ENCODE measurements at regions not wholly inside any gene's neighbourhood (a gene's known extent, or its start where the extent isn't known, plus 50 kb on each side); places are given as distances from the start of the nearest gene placed in this dataset.

GRCh38 chr4:25550376-25551030 is 105.1 kb upstream of the SLC34A2 start:
- Histone ChIP-seq H3K4me3 (replicated peaks in 1 of 2; ENCODE audit: low read depth in 1 of 2, low read length in 2 of 2) (no peak overlapping the region), H3K9ac (ENCODE audit: low read length) (no peak overlapping the region), H3K36me3 (ENCODE audit: control insufficient read depth in 1 of 2, insufficient read depth in 2 of 2, low read length in 2 of 2) (no peaks in the 10 kb centered on the region), H3K4me1 (ENCODE audit: control insufficient read depth in 1 of 2, insufficient read depth in 2 of 2, low read length in 2 of 2) (no peaks in the 10 kb centered on the region), H3K27me3 (ENCODE audit: insufficient read depth, low read length) (no peaks in the 10 kb centered on the region), H3K9me3 (ENCODE audit: control insufficient read depth in 1 of 2, insufficient read depth in 1 of 2, low read depth in 1 of 2, low read length in 2 of 2) (no peaks in the 10 kb centered on the region), H4K20me1 (ENCODE audit: insufficient read depth) (no peaks in the 10 kb centered on the region), H3K9me2 (ENCODE audit: insufficient read depth) (no peaks in the 10 kb centered on the region), H2AFZ (ENCODE audit: low read depth, low read length, poor library complexity, severe bottlenecking) (no peak overlapping the region), H3K4me2 (ENCODE audit: low read length) (no peak overlapping the region), H3K79me2 (ENCODE audit: insufficient read depth, low read length) (no peaks in the 10 kb centered on the region), H3K27ac (ENCODE audit: low read depth, low read length) (no peak overlapping the region)
- POLR2A ChIA-PET: no interaction called here
- BruUV-seq (replicated peaks): no TSS peak
- CTCF ChIA-PET: interaction anchor here (2.6 kb wide), 1 partner anchor 20 kb away, joined by 7 read pairs; no protein-coding TSS in a partner anchor
- DNase-seq (ENCODE audit: low read depth, low spot score) (no peak), ATAC-seq (no peak)
- no peak for TF ChIP-seq MAX (IDR thresholded peaks at IDR 0.05)
- RAD21 ChIA-PET (ENCODE audit: low non-redundant PET in 1 of 2, low total read pairs in 2 of 2, uncharacterized antibody in 2 of 2, unreplicated experiment in 2 of 2): no interaction called here
- intact Hi-C loops (cut with micrococcal nuclease): no loop called here

DNA sequence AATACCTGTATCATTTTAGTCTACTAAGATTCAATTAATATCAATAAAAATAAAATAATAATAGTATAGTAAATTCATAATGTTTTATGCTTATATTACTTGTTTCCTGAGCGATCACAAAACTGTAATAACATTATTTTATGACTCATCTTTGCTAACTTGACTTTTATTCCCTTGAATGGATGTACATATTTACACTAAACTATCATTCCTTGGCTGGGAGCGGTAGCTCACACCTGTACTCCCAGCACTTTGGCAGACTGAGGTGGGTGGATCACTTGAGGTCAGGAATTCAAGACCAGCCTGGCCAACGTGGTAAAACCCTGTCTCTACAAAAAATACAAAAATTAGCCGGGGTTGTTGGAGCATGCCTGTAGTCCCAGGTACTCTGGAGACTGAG is 104.0 kb upstream of the SLC34A2 start:
- RAD21 ChIA-PET (ENCODE audit: low non-redundant PET in 1 of 2, low total read pairs in 2 of 2, uncharacterized antibody in 2 of 2, unreplicated experiment in 2 of 2): no interaction called here
- no peaks in the 10 kb centered on the region for H3K9me3 ChIP-seq (ENCODE audit: control insufficient read depth in 1 of 2, insufficient read depth in 1 of 2, low read depth in 1 of 2, low read length in 2 of 2)
- ATAC-seq (no peak), DNase-seq (ENCODE audit: low read depth, low spot score) (no peak)
- no peaks in the 10 kb centered on the region for H3K4me1 ChIP-seq (ENCODE audit: control insufficient read depth in 1 of 2, insufficient read depth in 2 of 2, low read length in 2 of 2)
- no TSS peak for BruUV-seq (replicated peaks)
- no peak for TF ChIP-seq ZNF274 (IDR thresholded peaks at IDR 0.05; ENCODE audit: low read depth, low read length)
- no peak for TF ChIP-seq EZH2 (IDR thresholded peaks at IDR 0.05)
- H3K36me3 ChIP-seq (ENCODE audit: control insufficient read depth in 1 of 2, insufficient read depth in 2 of 2, low read length in 2 of 2): no peaks in the 10 kb centered on the region
- no peak overlapping the region for H3K4me2 ChIP-seq (ENCODE audit: low read length)
- H3K9me2 ChIP-seq (ENCODE audit: insufficient read depth): no peaks in the 10 kb centered on the region
- no peak overlapping the region for H3K9ac ChIP-seq (ENCODE audit: low read length)
- H3K27ac ChIP-seq (ENCODE audit: low read depth, low read length): no peak overlapping the region
- H3K4me3 ChIP-seq (replicated peaks in 1 of 2; ENCODE audit: low read depth in 1 of 2, low read length in 2 of 2): no peak overlapping the region
- intact Hi-C loops (cut with micrococcal nuclease): no loop called here
- POLR2A ChIA-PET: no interaction called here
- CTCF ChIA-PET: interaction anchor here (2.6 kb wide), 1 partner anchor 21 kb away, joined by 7 read pairs; no protein-coding TSS in a partner anchor
- no peaks in the 10 kb centered on the region for H3K79me2 ChIP-seq (ENCODE audit: insufficient read depth, low read length)
- H2AFZ ChIP-seq (ENCODE audit: low read depth, low read length, poor library complexity, severe bottlenecking): no peak overlapping the region
- no peaks in the 10 kb centered on the region for H3K27me3 ChIP-seq (ENCODE audit: insufficient read depth, low read length)
- no peaks in the 10 kb centered on the region for H4K20me1 ChIP-seq (ENCODE audit: insufficient read depth)
